Fibroblast of the aortic adventitia (primary cell): ENCODE measurements at regions not wholly inside any gene's neighbourhood (a gene's known extent, or its start where the extent isn't known, plus 50 kb on each side); places are given as distances from the start of the nearest gene placed in this dataset.
"Not testable (repeated sequence)": the region's sequence is repeated elsewhere in the genome, so short reads cannot be mapped to it uniquely, and the experiment has no call there.

Experiments
- DNase-seq: peaks from one replicate; pipeline ENCODE4 v3.0.0-alpha.2; 2010; ENCODE audit warnings: low read depth
- H3K4me3 ChIP-seq: 2 replicates; pipeline ENCODE4 v1.5.1; 2011; ENCODE audit warnings: low read depth, mild to moderate bottlenecking, control low read depth, low read length, moderate library complexity
- CTCF ChIP-seq: IDR thresholded peaks from 2 replicates; pipeline ENCODE4 v1.5.1; 2011; ENCODE audit warnings: mild to moderate bottlenecking, low read length, control low read depth, inconsistent platforms; ENCODE audit not compliant: insufficient read depth

GRCh38 chr2:145906354-145906753 is 1386.4 kb upstream of the ZEB2 start:
- no peak for DNase-seq
- no peak overlapping the region for H3K4me3 ChIP-seq
- TF ChIP-seq CTCF, result no peak

DNA sequence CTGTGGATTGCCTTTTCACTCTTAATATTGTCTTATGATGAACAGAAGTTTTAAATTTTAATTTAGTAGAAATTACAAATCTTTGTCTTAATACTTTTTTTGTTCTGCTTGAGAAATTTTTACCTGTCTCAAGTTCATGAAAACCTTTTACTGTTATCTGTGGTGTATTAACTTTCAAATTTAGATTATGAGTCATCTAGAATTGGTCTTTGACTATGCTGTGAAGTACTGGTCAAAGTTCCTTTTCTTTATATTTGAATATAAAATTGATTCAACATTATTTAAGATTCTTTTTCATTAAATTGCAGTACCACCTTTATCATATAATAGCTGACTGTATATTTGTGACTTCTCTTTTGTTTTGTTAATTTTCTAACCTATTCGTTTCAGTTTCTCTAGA is 1385.5 kb upstream of the ZEB2 start:
- H3K4me3 ChIP-seq, result no peak overlapping the region
- DNase-seq, result no peak
- no peak for TF ChIP-seq CTCF

- no peak for TF ChIP-seq CTCF
- DNase-seq, result no peak
- no peak overlapping the region for H3K4me3 ChIP-seq
Observed at GRCh38 chr2:145897151-145897550, 1377.2 kb upstream of the ZEB2 start.

GRCh38 chr2:145887915-145888314 is 1368.0 kb upstream of the ZEB2 start:
- TF ChIP-seq CTCF, result no peak
- H3K4me3 ChIP-seq, result no peak overlapping the region
- DNase-seq, result no peak

DNA sequence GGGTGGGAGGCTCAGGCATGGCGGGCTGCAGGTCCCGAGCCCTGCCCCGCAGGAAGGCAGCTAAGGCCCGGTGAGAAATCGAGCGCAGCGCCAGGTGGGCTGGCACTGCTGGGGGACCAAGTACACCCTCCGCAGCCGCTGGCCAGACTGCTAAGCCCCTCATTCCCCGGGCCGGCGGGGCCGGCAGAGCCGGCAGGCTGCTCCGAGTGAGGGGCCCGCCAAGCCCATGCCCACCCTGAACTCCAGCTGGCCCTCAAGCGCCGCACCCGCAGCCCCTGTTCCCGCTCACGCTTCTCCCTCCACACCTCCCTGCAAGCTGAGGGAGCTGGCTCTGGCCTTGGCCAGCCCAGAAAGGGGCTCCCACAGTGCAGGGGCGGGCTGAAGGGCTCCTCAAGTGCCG is 1361.1 kb upstream of the ZEB2 start:
- H3K4me3 ChIP-seq, DNase-seq: not testable (repeated sequence)

DNA sequence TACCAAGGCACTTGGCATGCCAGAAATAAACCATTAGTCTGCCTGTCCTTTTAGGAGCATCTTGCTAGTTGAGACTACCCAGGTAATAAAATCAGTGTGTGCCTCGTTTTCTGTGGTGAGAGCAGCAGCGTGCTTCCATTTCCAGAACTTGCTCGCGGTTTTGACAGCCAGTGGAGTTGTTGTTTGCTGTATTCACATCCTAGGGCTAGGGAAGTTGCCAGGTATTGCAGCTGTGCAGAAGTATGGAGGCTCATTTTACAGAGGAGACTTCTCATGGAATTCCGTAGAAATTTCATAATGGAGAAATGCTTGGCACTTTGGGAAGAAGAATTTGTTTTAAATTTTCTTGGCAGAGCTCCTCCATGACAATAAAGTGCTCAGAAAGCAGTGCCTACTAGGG is 1355.1 kb upstream of the ZEB2 start:
- peak; percentile 2 for DNase-seq
- TF ChIP-seq CTCF, result no peak
- H3K4me3 ChIP-seq, result no peak overlapping the region

DNA sequence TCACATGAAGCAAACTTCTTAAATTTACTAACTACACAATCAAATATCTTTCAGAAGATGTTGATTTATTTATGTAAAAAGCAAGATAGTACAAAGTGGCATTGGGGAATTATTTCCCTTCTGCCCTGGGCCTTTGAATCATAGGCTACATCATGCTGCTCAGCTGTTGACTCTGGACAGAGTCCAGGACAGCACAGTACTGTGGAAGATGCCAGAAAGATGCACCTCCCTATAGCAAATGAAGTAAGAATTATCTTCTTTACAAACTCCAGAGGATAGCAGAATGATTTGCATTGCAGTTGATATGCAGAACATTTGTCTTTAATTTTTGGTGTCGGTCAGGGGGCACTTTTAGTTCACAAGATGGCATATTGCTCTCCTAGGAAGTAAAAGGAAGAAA is 1354.5 kb upstream of the ZEB2 start:
- peak; percentile 41 for DNase-seq
- H3K4me3 ChIP-seq, result no peak overlapping the region
- TF ChIP-seq CTCF, result no peak
